GM21360 (cell line): ENCODE measurements at regions not wholly inside any gene's neighbourhood (a gene's known extent, or its start where the extent isn't known, plus 50 kb on each side); places are given as distances from the start of the nearest gene placed in this dataset.
"Not testable (repeated sequence)": the region's sequence is repeated elsewhere in the genome, so short reads cannot be mapped to it uniquely, and the experiment has no call there.

Experiments
- ATAC-seq: cut with Tn5 transposase; IDR thresholded peaks from one replicate; pipeline ENCODE4 v1.9.1; 2021; ENCODE audit warnings: mild to moderate bottlenecking, moderate library complexity; ENCODE audit not compliant: unreplicated experiment

DNA sequence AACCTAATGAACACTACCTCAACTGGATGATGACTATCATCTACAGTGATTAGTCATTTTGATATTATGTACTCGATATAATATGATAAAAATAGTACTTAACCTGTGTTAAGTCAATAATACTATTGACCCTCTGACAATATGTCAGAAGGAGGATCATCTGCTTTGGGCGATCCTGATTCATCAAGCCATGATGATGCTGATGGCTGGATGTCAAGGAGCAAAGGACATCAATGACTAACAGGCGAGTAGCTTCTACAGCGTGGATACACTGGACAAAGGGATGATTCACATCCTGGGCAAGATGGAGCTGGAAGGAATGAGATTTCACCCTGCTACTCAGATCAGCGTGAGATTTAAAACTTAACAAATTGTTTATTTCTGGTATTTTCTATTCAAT lies 94.4 kb upstream of the SKAP2 start:
- ATAC-seq, result no peak

DNA sequence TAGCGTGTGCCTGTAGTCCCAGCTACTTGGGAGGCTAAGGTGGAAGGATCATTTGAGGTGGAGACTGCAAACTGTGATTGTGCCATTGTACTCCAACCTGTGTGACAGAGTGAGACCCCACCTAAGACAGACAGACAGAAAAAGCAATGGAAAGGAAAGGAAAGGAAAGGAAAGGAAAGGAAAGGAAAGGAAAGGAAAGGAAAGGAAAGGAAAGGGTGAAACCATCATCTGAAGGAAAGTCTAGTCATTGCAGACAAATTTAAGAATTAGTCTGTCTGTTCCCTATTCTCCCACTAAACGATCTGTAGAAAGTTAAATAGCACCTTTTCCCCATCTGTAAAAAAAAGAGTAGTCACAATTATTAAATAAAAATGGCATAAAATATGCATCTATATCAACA lies 91.1 kb upstream of the SKAP2 start:
- no peak for ATAC-seq

DNA sequence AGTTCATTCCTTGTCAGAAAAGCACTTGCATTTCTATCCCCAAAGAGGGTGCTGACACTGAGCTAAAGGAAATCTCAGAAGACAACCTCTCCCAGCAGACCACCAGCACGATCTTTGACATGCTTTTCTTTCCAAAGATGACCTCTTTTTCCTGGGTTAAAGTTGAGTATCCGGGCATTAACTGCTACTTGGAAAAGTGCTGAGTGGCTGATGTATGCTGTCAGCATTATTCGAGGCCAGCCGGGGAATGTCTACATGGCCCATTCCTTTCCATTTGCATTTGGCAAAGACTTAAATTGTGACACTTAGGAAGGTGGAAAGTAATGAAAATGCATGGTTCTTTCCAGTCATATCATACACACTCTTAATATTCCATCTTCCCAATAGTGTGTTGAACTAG lies 90.6 kb upstream of the SKAP2 start:
- ATAC-seq, result no peak

DNA sequence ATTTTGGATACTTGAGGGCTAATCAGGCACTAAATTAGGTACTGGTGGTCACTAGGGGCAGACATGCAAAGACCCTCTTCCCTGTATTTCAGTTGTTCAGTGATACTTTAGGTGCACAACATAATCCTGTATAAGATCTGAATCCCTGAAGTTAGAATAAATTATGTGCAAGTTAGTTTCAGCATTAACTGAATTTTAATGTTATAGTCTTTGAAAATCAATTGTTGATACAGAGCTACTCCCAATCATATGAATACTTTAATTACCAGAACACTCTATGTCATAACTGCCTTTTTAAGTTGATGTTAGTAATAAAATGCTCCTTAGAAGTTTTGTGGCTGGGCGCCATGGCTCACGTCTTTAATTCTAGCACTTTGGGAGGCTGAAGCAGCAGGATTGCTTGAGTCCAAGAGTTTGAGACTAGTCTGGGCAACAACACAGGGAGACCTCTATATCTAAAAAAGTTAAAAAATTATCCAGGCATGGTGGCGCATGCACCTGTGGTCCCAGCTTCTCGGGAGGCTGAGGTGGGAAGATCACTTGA lies 87.1 kb upstream of the SKAP2 start:
- no peak for ATAC-seq

DNA sequence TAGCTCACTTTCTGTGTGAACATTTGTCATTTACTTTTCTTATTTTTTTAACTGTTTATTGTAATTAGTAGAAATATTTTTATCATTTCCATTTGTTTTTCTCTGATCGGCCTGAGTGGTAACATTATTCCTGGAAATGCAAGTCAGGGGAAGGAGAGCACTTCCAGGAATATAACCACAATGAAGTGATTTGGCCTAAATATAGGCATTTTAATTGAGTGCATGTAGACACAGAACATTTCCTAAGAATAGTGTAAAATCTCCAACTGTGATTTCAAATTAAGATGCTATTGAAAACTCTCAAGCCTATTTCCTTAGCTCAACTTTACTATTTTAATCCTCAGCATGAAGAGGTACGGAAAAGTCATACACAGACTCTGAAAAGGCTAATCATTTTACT lies 86.5 kb upstream of the SKAP2 start:
- no peak for ATAC-seq

DNA sequence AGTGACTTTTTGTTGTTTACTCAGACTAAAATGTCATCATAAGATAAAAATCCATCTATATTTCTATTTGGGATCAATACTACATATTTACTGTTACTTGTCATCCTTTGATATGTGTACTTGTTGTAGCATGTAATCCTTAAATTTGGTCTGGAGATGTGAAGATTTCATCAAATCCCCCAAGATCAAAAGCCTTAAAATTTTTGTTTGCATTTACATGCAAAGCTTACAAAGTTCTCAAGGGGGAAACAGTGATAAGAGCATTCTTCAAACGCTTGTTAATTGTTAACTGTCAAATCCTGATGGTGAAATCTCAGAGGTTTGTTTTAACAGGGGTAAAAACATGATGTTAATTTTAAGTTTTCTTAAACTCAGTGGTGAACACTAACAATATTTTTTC lies 84.9 kb upstream of the SKAP2 start:
- no peak for ATAC-seq

DNA sequence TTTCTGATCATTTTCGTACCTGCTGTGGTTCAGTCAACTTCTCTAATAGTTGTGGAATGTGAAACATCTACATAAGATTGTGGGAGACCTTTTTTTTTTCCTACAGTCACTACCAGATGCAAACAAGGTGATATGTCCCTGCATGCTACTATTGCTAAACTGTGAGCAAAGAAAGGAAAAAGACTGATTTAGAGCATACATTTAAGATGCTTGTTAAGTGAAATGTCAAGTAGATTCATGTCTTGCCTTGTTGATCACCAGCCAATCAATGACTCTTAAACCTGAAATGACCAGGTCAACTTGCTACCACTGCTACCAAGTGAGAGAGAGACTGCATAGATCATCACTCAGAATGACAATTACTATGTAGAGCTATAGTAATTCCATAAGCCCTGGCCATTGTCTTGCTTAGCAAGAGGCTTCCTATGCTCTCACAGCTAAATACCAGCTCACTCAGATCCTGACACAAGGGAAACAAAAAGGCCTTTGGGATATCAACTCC lies 84.3 kb upstream of the SKAP2 start:
- ATAC-seq, result no peak

DNA sequence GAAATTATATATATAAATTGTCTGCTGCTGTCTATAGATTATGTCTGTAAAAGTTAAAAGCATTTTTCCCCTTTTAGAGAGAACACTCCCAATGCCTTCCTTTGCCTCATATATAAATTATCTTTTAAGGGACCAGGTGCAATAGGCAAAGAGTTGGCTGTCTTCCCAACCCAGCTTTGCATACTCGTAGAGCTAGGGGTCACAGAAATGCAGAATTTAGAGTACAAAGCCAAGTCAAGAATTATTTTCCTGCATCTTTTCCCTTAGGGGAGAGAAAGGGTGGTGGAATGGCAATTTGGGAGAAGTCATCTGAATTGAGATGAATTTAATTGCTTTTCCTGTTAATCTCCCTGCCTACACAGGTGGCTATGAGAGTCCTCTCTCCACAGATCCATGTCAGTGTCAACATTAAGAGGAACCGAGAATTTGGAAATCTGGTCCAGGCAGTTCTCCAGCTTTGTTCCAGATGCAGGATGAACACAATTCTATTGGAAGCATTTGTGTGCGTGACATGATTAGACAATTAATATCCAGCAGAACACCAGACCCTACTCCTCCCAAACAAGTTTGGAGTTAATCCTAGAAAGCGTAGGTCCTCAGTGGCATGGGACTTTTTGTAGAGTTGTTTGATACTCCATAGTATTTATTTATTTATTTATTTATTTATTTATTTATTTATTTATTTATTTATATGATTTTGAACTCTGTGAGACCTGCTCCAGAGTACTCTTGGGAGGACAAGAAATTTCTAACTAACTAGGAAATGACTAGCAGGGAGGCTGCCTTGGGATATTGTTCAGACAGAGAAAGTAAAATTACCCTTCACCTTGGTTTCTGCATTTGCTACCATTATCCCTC lies 80.3 kb upstream of the SKAP2 start:
- no peak for ATAC-seq

DNA sequence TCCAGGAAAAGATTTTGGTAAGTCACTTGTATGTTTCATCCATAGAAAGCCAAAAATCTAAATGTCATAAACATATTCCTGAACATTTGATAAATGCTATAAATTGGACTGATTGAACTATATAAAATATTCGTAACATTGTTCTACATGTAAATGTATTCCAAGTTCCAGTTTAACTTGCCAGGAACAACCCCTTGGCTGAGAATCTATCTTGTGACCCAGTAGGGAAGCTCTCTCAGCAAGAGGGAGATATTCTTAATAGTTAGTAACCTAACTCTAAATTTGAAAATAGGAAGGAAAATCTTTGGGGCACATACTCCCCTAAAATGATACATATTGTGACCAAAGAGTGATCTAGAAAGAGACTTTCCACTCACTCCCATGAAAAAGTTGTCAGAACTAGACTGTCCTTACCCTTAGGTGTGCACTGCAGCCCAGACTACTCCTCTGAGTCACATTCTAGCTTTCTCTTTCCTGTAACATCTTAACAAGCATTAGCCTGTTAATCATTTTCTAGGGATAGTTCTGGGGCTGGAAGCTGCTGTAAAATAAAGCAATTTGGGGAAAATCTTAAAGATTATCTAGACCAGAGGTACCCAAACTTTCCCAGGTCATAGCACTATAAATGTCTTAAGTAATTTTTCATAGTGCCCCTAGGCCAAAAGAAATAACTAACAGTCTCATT lies 73.7 kb upstream of the SKAP2 start:
- no peak for ATAC-seq

DNA sequence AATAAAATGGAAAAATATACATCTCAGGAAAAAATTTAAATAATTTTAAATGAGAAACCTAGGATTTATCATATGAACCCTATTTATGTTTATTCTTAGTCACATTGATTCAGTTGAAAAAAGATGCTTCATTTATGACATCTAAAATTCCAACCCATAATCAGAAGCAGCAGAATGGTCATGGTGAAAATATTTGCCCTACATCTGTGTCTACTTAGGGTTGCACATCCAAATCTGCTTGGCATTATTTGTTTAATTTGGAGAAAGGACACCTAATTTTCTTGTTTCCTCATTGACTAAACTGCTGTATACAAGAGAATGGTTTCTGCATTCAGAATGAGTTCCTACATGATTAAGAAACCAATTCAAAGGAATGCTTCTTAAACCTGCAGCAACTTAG lies 72.9 kb upstream of the SKAP2 start:
- ATAC-seq, result no peak

DNA sequence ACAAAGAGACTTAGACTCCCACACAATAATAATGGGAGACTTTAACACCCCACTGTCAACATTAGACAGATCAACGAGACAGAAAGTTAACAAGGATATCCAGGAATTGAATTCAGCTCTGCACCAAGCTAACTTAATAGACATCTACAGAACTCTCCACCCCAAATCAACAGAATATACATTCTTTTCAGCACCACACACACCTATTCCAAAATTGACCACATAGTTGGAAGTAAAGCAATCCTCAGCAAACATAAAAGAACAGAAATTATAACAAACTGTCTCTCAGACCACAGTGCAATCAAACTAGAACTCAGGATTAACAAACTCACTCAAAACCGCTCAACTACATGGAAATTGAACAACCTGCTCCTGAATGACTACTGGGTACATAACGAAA lies 68.2 kb upstream of the SKAP2 start:
- ATAC-seq, result not testable (repeated sequence)

DNA sequence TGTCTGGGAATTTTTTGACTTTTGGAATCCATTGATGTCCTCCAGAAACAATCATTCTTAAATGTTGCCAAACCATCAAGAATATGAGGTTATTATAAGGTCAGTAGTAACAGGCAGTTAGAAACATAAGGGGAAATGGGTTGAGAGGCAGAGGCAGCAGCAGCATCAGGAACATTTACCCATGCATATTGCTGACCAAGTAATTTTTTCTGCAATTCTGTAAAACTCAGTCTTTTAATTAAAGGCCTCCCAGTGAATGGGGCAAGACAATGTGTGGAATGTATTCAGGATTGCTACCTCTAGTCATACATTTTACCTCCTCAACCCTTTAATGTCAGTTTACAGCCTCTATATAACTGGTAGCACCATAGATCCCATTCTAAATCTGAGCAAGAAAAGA lies 66.5 kb upstream of the SKAP2 start:
- ATAC-seq, result no peak

DNA sequence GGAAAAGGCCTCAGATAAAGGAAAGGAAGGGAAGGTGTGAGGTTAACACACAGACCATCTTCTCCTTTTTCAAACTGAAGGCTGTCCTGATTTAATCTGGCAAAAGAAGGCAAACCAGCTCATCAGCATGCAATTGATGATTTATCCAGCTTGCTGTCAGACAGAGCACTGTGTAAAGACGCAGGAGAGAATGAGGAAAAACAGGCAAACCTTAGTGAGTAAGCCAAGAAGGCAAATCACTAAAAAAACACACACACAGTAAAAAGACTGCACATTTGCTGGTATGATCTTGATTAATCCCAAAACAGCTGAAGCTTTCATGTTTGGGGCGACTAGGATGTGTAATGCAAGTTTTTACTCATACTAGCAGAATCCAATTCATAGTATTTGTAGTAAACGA lies 65.8 kb upstream of the SKAP2 start:
- no peak for ATAC-seq

DNA sequence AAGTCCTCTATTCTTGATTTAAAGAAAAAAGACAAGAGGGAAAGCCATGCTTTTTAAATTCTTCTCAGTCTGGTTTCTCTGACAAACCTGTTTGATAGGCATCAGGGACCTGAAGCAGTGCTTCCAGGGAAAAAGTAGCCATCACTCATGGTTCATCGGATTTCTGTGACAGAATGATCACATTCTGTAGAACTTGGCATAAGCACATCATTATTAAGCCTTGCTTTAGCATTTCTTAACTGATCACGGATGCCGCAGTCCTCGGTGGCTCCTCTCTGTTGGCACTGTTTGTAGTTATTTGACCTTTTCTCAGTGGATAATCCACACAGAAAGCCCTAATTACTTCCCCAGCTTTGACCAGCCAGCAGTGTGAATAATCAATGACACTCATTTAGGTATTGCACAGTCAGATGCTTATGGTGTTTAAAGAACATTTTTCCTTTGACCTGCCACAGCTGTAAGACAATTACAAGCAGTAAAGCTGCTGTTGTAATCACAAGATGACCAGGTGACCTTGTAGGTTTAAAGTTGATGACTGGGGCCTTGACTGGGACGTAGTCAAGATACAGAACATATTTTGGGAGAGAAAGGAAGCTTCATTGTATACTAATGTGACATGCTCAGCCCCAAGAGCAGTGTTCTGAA lies 64.4 kb upstream of the SKAP2 start:
- ATAC-seq, result no peak

DNA sequence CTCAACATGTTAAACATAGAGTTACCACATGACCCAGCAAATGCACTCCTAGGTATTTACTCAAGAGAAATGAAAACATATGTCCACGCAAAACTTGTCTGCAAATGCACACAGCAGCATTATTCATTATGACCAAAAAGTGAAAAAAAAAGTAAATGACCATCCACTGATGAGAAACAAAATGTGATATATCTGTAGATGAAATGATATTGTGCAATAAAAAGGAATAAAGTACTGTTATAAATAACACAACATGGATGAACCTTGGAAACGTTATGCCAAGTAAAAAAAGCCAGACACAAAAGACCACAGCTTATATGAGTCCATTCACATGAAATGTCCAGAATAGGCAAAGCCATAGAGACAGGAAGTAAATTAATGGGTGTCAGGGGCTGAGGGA lies 61.4 kb upstream of the SKAP2 start:
- ATAC-seq, result no peak

DNA sequence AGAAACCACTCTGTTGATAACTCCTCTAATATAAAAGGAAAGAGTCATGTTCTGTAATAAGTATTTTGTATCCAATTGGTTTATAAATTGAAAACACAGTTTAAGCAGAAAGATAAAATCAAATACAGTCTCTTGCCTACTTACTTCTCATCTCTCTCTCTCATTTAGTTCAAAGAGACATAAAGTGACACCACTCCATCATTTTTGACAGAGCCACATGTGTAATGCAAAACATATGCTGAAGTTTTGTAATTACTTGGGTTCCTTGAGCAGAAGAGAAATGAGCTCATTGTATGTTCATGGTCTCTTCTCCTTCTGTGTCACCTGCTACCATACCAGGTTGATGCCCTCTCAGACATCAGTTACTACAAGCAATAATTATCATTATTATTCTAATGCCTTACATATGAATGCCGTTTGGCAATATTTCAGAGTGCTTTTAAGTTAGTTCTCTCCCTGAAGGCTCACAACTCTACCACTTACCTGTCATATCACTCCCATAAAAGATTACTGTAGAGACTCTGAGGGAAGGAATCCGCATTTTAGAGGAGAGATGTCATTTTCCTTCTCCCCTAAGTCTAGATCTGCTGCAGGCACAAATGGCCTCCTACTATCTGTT lies 59.9 kb upstream of the SKAP2 start:
- ATAC-seq, result no peak

DNA sequence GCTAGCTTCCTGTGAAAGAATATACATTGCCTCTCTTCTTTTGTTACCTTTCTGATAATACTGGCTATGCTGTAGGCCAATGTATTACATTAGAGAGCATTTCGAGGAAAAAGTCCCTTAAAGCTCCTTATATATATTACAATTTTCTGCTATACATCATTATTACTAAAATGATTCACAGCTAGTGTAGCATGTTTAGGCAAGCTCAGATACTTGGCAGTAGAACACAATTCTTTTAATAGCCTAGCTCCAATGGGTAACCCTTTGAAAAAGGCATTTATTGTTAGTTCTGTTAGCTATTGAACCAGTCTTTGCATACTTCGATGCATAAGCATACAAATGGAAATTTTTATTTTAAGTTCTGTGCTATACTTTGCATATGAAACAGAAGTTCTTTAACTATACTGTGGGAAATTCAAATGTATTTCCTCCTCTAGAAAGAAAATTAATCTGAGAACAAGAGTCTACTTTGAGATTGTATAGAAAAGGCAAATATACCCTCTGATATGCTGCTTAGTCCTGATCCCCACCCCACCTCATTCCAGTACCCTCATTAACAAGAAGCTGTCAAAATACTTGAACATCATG lies 55.6 kb upstream of the SKAP2 start:
- no peak for ATAC-seq

DNA sequence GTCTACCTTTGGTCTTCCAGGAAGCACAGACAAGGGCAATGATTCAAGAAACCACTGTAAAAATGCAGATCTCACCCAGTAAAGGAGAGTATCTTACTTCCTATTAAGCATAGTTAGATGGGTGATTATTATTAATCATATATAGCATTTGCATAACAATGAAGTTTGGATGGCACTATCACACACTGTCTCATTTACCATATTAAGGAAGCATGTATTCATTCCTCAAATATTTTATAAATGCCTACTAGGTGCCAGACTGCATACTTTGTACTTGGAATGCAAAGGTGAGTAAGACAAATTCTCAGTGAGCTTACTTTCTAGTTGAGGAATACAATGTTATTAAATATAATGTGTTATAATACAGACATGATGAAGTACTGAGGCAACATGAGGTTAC lies 53.9 kb upstream of the SKAP2 start:
- no peak for ATAC-seq

DNA sequence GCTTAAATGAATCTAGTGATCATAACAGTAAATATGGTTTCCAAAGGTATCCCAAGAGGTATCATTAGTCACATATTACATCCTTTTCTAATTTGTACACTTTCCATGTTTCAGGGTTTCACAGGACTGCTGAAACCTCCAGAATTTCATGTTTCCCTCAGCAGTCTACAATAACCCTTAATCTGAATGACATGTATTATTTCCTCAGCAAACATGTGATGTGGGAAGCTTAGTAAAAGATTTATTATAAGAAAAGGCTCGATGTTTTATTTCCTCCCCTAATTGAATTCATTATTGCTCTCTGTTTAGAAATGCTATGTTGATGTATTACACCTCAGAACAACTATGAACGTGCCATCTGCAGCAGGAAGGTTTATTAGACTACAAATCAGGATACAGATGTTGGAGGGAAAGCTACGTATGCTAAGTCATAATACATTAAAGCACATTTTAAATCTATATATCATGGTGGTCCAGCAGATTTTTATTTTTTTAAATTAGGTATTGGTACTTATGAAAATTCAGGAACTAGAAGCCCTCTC lies 52.5 kb upstream of the SKAP2 start:
- no peak for ATAC-seq

DNA sequence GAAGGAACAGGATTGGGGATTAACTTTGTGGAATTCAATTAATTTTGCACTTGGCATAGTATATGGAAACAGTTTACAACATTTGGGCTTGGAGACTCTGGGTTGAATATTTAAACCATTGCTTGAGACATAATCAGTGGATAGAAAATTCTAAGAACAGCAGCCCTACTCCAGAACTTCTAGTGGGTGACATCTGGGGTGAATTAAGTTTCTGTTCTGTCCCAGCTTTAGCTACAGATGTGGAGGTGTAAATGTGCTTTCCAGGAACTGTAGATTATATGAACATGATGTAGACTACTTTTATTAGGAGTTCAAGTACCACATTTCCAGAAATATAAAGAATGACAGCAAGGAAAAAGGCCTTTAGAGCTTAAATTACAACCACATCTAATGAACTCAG lies 51.9 kb upstream of the SKAP2 start:
- ATAC-seq, result no peak
